ENCODE measurements at regions not wholly inside any gene's neighbourhood (a gene's known extent, or its start where the extent isn't known, plus 50 kb on each side); places are given as distances from the start of the nearest gene placed in this dataset.

- DNase-seq, result no peak
These were observed 266.4 kb downstream of the TINAG start for GRCh38 chr6:54574671-54575070.

GRCh38 chr6:54578261-54578660 is 268.3 kb upstream of the FAM83B start:
- DNase-seq, result no peak

GRCh38 chr6:54579011-54579410 is 267.6 kb upstream of the FAM83B start:
- DNase-seq, result peak; percentile 30

- peak; percentile 38 for DNase-seq
These were observed 260.3 kb upstream of the FAM83B start for GRCh38 chr6:54586251-54586650.

GRCh38 chr6:54587277-54587676 is 259.3 kb upstream of the FAM83B start:
- DNase-seq, result peak; percentile 42

- DNase-seq, result no peak
These were observed 258.4 kb upstream of the FAM83B start for GRCh38 chr6:54588176-54588575.

GRCh38 chr6:54595844-54596243 is 250.7 kb upstream of the FAM83B start:
- peak; percentile 57 for DNase-seq

GRCh38 chr6:54598787-54599313 is 247.7 kb upstream of the FAM83B start:
- DNase-seq, result peak; percentile 43

- no peak for DNase-seq
These were observed 244.8 kb upstream of the FAM83B start for GRCh38 chr6:54601600-54602300.

- no peak for DNase-seq
These were observed 244.0 kb upstream of the FAM83B start for GRCh38 chr6:54602591-54602990.

GRCh38 chr6:54609981-54610380 is 236.6 kb upstream of the FAM83B start:
- no peak for DNase-seq

- DNase-seq, result no peak
These were observed 233.0 kb upstream of the FAM83B start for GRCh38 chr6:54613596-54613995.

GRCh38 chr6:54614499-54615195 is 231.9 kb upstream of the FAM83B start:
- no peak for DNase-seq

- peak; percentile 95 for DNase-seq
These were observed 228.8 kb upstream of the FAM83B start for GRCh38 chr6:54617730-54618129.

GRCh38 chr6:54618572-54618971 is 228.0 kb upstream of the FAM83B start:
- DNase-seq, result no peak

- DNase-seq, result no peak
These were observed 227.5 kb upstream of the FAM83B start for GRCh38 chr6:54619102-54619501.

GRCh38 chr6:54621285-54621684 is 225.3 kb upstream of the FAM83B start:
- DNase-seq, result peak; percentile 33

GRCh38 chr6:54624216-54624615 is 222.4 kb upstream of the FAM83B start:
- DNase-seq, result peak; percentile 11

GRCh38 chr6:54624779-54625178 is 221.8 kb upstream of the FAM83B start:
- peak; percentile 66 for DNase-seq

GRCh38 chr6:54629131-54629530 is 217.4 kb upstream of the FAM83B start:
- DNase-seq, result peak; percentile 32

- DNase-seq, result no peak
These were observed 213.5 kb upstream of the FAM83B start for GRCh38 chr6:54632984-54633565.

GRCh38 chr6:54633601-54634000 is 213.0 kb upstream of the FAM83B start:
- DNase-seq, result no peak

- DNase-seq, result no peak
These were observed 205.7 kb upstream of the FAM83B start for GRCh38 chr6:54640911-54641310.

Data from fibroblast of upper back skin (primary cell).